ENCODE measurements at regions not wholly inside any gene's neighbourhood (a gene's known extent, or its start where the extent isn't known, plus 50 kb on each side); places are given as distances from the start of the nearest gene placed in this dataset.

DNA sequence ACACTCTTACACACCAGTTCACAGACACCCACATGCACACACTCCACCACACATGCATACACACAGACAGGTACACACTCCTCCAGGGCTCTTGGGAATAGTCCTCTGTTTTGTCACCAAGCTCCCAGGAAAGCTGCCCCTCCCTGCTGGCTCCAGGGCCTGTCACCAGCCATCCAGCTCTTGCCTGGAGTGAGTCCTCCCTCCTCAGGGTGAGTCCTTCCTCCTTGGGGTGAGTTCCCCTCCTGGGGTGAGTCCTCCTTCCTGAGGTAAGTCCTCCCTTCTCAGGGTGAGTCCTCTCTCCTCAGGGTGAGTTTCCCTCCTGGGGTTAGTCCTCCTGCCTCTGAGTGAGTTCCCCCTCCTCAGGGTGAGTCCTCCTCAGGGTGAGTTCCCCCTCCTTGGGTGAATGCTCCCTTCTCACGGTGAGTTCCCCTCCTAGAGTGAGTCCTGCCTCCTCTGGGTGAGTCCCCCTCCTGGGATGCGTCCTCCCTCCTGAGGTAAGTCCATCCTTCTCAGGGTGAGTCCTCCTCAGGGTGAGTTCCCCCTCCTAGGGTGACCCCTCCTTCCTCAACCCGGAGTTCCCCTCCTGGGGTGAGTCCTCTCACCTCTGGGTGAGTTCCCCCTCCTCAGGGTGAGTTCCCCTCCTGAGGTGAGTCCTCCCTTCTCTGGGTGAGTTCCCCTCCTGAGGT is 100.6 kb upstream of the FGF3 start:
- DNase-seq (ENCODE audit: low read depth), result no peak
- no peak overlapping the region for H3K4me3 ChIP-seq (ENCODE audit: low read depth, low read length)
- TF ChIP-seq, protein P1, sequence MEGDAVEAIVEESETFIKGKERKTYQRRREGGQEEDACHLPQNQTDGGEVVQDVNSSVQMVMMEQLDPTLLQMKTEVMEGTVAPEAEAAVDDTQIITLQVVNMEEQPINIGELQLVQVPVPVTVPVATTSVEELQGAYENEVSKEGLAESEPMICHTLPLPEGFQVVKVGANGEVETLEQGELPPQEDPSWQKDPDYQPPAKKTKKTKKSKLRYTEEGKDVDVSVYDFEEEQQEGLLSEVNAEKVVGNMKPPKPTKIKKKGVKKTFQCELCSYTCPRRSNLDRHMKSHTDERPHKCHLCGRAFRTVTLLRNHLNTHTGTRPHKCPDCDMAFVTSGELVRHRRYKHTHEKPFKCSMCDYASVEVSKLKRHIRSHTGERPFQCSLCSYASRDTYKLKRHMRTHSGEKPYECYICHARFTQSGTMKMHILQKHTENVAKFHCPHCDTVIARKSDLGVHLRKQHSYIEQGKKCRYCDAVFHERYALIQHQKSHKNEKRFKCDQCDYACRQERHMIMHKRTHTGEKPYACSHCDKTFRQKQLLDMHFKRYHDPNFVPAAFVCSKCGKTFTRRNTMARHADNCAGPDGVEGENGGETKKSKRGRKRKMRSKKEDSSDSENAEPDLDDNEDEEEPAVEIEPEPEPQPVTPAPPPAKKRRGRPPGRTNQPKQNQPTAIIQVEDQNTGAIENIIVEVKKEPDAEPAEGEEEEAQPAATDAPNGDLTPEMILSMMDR (IDR thresholded peaks at IDR 0.05; ENCODE audit: low read depth, low read length, missing control alignments), result no peak

DNA sequence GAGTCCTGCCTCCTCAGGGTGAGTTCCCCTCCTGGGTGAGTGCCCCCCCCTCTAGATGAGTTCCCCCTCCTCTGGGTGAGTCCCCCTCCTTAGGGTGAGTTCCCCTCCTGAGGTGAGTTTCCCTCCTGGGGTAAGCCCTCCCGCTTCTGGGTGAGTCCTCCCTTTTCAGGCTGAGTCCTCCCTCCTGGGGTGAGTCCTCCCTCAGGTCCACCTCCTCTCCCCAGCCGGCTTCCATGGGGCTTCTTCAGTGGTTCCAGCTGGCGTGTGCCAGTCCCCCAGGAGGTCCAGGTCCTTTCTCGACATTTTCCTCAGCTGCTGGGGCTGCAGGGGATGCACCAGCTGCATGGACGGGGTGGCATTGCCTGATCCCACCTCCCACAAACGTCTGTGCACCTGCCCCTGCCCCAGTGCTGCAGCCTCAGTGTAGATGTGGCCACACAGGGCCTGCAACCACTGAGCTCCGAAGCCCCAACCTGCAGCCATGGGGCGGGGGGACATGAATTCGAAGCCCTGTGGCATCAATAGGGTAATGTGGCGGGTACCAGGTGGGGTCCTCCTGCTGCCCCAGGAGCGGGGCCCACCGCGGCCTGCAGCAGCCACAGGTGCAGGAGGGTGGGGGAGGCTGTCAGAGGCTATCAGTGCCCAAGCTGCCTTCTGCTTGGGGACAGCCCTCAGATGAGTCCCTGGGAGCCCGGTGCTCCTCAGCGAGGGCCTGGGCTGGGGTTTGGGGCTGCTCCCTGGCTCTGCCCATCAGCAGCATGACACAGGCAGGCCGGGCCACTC is 101.3 kb upstream of the FGF3 start:
- DNase-seq (ENCODE audit: low read depth), result no peak
- TF ChIP-seq, protein P1 (IDR thresholded peaks at IDR 0.05; ENCODE audit: low read depth, low read length, missing control alignments), result no peak
- H3K4me3 ChIP-seq (ENCODE audit: low read depth, low read length), result no peak overlapping the region

DNA sequence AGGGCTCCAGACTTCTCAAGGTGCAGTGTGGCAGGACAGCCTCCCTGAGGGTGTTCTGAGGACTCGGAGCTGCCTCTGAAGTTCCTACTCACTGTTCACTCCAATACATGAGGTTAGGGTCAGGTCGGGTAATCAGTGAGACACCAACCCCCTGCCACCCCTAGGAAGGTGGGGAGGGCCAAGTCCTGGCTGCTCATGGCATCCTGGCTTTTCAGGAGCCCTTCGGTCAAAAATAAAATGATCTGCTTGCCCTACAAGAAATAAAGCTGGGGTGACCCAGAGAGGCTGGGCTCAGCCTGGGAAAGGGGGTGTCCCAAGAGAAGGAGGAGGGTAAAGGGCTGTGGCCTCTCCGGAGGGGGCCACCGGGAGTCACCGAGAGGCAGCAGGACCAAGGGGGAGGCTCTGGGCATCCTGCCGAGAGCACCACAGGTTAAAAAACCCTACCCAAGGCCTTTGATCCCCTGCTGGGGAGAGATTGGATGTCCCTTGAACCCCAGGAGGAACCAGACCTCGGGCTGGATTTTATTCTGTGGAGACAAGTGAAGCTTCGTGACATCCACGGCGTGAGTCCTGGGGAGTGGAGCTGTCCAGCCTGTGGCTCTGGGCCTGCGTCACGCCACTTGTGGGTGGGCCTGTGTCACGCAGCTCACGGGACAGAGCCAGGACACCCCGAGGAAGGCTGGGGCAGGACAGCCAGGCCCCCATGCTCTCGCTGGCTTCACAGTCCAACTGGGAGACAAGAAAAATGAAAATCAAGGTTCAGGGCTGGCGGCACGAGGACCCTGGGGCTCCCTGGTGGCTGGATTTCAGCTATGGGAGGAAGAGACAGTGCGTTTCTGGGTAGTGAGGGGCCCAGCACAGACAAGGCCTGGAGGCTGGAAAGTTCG is 102.2 kb upstream of the FGF3 start:
- no peak for DNase-seq (ENCODE audit: low read depth)
- H3K4me3 ChIP-seq (ENCODE audit: low read depth, low read length), result no peak overlapping the region
- TF ChIP-seq, protein P1 (IDR thresholded peaks at IDR 0.05; ENCODE audit: low read depth, low read length, missing control alignments), result no peak

DNA sequence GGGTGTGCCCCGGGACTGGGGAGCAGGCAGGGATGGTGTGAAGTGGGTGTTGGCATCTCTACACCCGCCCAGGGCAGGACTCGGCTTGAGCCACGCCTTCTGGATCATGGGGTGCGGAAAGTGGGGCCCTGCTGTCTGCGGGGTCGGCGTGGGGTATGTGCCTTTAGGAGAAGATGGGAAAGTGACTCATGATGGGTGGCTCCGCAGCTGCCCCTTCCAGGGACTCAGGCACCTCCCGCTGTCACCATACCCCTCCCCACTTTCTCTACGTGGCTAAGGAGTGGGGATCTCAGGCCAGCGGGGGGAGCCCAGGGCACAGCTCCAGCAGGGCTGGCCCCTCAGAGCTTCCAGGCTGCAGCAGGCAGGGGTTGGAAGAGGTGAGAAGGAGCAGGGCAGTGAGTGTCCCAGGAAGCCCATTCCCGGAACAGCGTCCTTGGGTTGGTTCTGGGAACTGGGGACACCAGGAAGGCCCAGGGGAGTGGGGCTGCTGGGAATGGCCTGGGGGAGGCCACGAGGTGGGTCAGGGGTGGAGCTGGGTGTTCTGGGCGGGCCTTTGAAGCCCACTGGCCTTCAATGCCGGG is 102.9 kb upstream of the FGF3 start:
- no peak for DNase-seq (ENCODE audit: low read depth)
- TF ChIP-seq, protein P1 (IDR thresholded peaks at IDR 0.05; ENCODE audit: low read depth, low read length, missing control alignments), result no peak
- no peak overlapping the region for H3K4me3 ChIP-seq (ENCODE audit: low read depth, low read length)

DNA sequence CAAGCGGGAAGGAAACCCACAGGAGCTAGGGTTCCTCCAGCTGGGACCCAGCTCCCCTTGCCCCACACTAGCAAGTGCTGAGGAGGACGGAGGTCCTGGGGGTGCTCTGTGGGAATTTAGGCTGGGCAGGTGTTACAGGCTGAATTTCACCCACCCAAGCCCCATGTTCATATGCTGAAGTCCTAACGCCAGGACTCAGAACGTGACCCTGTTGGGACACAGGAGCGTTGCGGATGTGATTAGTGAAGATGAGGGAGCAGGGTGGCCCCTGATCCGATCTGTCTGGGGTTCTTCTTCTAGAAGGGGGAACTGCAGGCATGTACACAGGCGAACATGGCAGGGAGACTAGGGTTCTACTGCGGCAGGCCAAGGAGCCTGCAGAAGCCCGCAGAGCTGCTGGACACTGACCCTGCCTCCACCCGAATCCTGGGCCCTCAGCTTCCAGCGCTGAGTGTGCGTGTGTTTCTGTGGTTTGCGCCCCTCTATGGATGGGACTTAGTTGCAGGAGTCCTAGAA is 103.4 kb upstream of the FGF3 start:
- TF ChIP-seq, protein P1 (IDR thresholded peaks at IDR 0.05; ENCODE audit: low read depth, low read length, missing control alignments), result no peak
- DNase-seq (ENCODE audit: low read depth), result no peak
- H3K4me3 ChIP-seq (ENCODE audit: low read depth, low read length), result no peak overlapping the region

DNA sequence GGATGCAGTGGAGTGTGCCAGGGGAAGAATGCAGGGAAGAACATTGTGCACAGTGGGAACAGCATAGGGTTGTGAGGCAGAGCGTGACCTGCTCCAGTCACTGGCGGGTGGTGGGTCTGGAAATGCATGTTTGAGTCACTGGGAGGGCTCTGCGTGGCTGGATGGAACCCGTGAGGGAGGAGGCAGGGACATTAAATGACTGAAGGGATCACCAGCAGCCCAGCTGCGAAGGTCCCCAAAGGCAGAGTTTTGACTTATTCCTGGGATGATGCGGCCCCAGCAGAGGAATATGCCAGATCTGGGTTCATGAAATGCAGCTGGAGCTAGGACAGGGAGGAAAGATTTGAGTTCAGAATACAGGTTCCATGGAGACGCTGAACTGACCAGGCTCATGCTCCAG is 104.0 kb upstream of the FGF3 start:
- no peak overlapping the region for H3K4me3 ChIP-seq (ENCODE audit: low read depth, low read length)
- no peak for DNase-seq (ENCODE audit: low read depth)
- TF ChIP-seq, protein P1 (IDR thresholded peaks at IDR 0.05; ENCODE audit: low read depth, low read length, missing control alignments), result no peak

All from GM12864 (cell line).